PC-9 (cell line): ENCODE measurements at regions not wholly inside any gene's neighbourhood (a gene's known extent, or its start where the extent isn't known, plus 50 kb on each side); places are given as distances from the start of the nearest gene placed in this dataset.

Experiments
- BruUV-seq: library from RNA; stranded (reverse); fragments of 400-500 nt; replicated peaks from 2 replicates; lab custom pipeline; 2021; lab: Mats Ljungman, UMichigan
- CTCF ChIA-PET: fragments of 300-600 bp; sonication (Branson Sonifier 250); formaldehyde crosslinking; loops from one replicate; lab custom pipeline; 2022; ENCODE audit warnings: antibody characterized with exemption; lab: Charles Lee
- POLR2A ChIA-PET: fragments of 300-600 bp; sonication (Branson Sonifier 250); formaldehyde crosslinking; loops from one replicate; lab custom pipeline; 2022; ENCODE audit warnings: antibody characterized with exemption; ENCODE audit not compliant: unreplicated experiment; lab: Charles Lee
- DNase-seq, 2 experiments: peaks; one replicate each; pipeline versions ENCODE4 v3.0.0 to v3.0.0-alpha.2; 2015 to 2022; ENCODE audit warnings: mixed read lengths in 1 of 2
- H2AFZ ChIP-seq: fragments of 200-600 bp; sonication (generic); 2 replicates; pipeline ENCODE4 v1.8.1; 2017; ENCODE audit warnings: antibody characterized with exemption
- H3F3A ChIP-seq: fragments of 200-600 bp; sonication (generic); 2 replicates; pipeline ENCODE4 v1.8.1; 2017; ENCODE audit warnings: antibody characterized with exemption, mild to moderate bottlenecking, low read depth; ENCODE audit not compliant: insufficient read depth
- H3K27ac ChIP-seq: fragments of 200-600 bp; sonication (generic); 2 replicates; pipeline ENCODE4 v1.6.1; 2016; ENCODE audit warnings: mixed run types
- H3K27me3 ChIP-seq: fragments of 200-600 bp; sonication (generic); 2 replicates; pipeline ENCODE4 v1.6.1; 2016; ENCODE audit warnings: low read depth, mixed run types; ENCODE audit not compliant: insufficient read depth
- H3K36me3 ChIP-seq: fragments of 200-600 bp; sonication (generic); 2 replicates; pipeline ENCODE4 v1.6.1; 2016; ENCODE audit warnings: low read depth, mixed run types
- H3K4me1 ChIP-seq: fragments of 200-600 bp; sonication (generic); replicated peaks from 2 replicates; pipeline ENCODE4 v1.6.1; 2016; ENCODE audit warnings: mixed run types; ENCODE audit not compliant: insufficient read depth
- H3K4me2 ChIP-seq: fragments of 200-600 bp; sonication (generic); 2 replicates; pipeline ENCODE4 v1.6.1; 2017; ENCODE audit warnings: mixed run types
- H3K4me3 ChIP-seq: fragments of 200-600 bp; sonication (generic); 2 replicates; pipeline ENCODE4 v1.6.1; 2016; ENCODE audit warnings: mixed run types
- H3K79me2 ChIP-seq: fragments of 200-600 bp; sonication (generic); 2 replicates; pipeline ENCODE4 v1.6.1; 2017; ENCODE audit warnings: low read depth, mixed run types
- H3K9me2 ChIP-seq: fragments of 200-600 bp; sonication (generic); 2 replicates; pipeline ENCODE4 v1.8.1; 2017; ENCODE audit warnings: mild to moderate bottlenecking; ENCODE audit not compliant: insufficient read depth
- H3K9me3 ChIP-seq: fragments of 200-600 bp; sonication (generic); 2 replicates; pipeline ENCODE4 v1.8.1; 2016; ENCODE audit warnings: low read depth; ENCODE audit not compliant: insufficient read depth
- H4K20me1 ChIP-seq: fragments of 200-600 bp; sonication (generic); 2 replicates; pipeline ENCODE4 v1.8.1; 2017; ENCODE audit not compliant: insufficient read depth
- CTCF ChIP-seq: fragments of 200-600 bp; sonication (generic); conservative IDR thresholded peaks from 2 replicates; pipeline ENCODE4 v1.6.1; 2017; ENCODE audit warnings: mixed run types, antibody characterized with exemption, mild to moderate bottlenecking, moderate library complexity
- EZH2 ChIP-seq: fragments of 200-600 bp; sonication (generic); IDR thresholded peaks from 2 replicates; pipeline ENCODE4 v1.8.0; 2017; ENCODE audit warnings: antibody characterized with exemption, low read depth
- intact Hi-C: fragments of 100-400 bp; cut with micrococcal nuclease; formaldehyde crosslinking; loops from one replicate; pipeline ENCODE4 v1.10.0; 2022; ENCODE audit not compliant: unreplicated experiment

- Histone ChIP-seq H3K36me3 (no peaks in the 10 kb centered on the region), H4K20me1 (no peaks in the 10 kb centered on the region), H3K79me2 (no peaks in the 10 kb centered on the region), H3K27me3 (no peaks in the 10 kb centered on the region), H3K4me2 (no peak overlapping the region), H2AFZ (no peak overlapping the region), H3K9me3 (no peaks in the 10 kb centered on the region), H3F3A (no peaks in the 10 kb centered on the region), H3K27ac (no peak overlapping the region), H3K4me3 (no peak overlapping the region), H3K4me1 (no peaks in the 10 kb centered on the region), H3K9me2 (no peaks in the 10 kb centered on the region)
- CTCF ChIA-PET, result no interaction called here
- TF ChIP-seq CTCF, result no peak
- TF ChIP-seq EZH2, result no peak
- POLR2A ChIA-PET, result no interaction called here
- DNase-seq, result no peak
- intact Hi-C loops, result no loop called here
- no TSS peak for BruUV-seq
Measured at GRCh38 chr2:159859583-159859982, 61.6 kb upstream of the CD302 start.

- Histone ChIP-seq H3K27ac (no peak overlapping the region), H3K9me2 (no peaks in the 10 kb centered on the region), H3F3A (no peaks in the 10 kb centered on the region), H3K36me3 (no peaks in the 10 kb centered on the region), H2AFZ (no peak overlapping the region), H3K79me2 (no peaks in the 10 kb centered on the region), H3K4me3 (no peak overlapping the region), H3K4me2 (no peak overlapping the region), H3K9me3 (no peaks in the 10 kb centered on the region), H3K4me1 (no peaks in the 10 kb centered on the region), H3K27me3 (no peaks in the 10 kb centered on the region), H4K20me1 (no peaks in the 10 kb centered on the region)
- CTCF ChIA-PET, result no interaction called here
- TF ChIP-seq CTCF, result no peak
- no peak for TF ChIP-seq EZH2
- intact Hi-C loops, result no loop called here
- POLR2A ChIA-PET, result no interaction called here
- BruUV-seq, result no TSS peak
- DNase-seq, result no peak
Measured at GRCh38 chr2:159856760-159857159, 58.8 kb upstream of the CD302 start.

GRCh38 chr2:159855557-159856061 lies 57.6 kb upstream of the CD302 start:
- no peak for DNase-seq
- no peaks in the 10 kb centered on the region for H3K9me2 ChIP-seq
- BruUV-seq, result no TSS peak
- intact Hi-C loops, result no loop called here
- H3K4me3 ChIP-seq, result no peak overlapping the region
- ChIA-PET POLR2A (no interaction called here), CTCF (no interaction called here)
- no peaks in the 10 kb centered on the region for H3F3A ChIP-seq
- H3K79me2 ChIP-seq, result no peaks in the 10 kb centered on the region
- H3K9me3 ChIP-seq, result no peaks in the 10 kb centered on the region
- H3K27me3 ChIP-seq, result no peaks in the 10 kb centered on the region
- no peaks in the 10 kb centered on the region for H3K36me3 ChIP-seq
- H4K20me1 ChIP-seq, result no peaks in the 10 kb centered on the region
- no peaks in the 10 kb centered on the region for H3K4me1 ChIP-seq
- H3K4me2 ChIP-seq, result no peak overlapping the region
- H3K27ac ChIP-seq, result no peak overlapping the region
- no peak for TF ChIP-seq CTCF
- no peak for TF ChIP-seq EZH2
- H2AFZ ChIP-seq, result no peak overlapping the region
